ENCODE measurements at regions not wholly inside any gene's neighbourhood (a gene's known extent, or its start where the extent isn't known, plus 50 kb on each side); places are given as distances from the start of the nearest gene placed in this dataset.

GRCh38 chr2:238689871-238690389 is 158.0 kb upstream of the TWIST2 start:
- TF ChIP-seq CTCF (IDR thresholded peaks at IDR 0.05) (no peak), ZFX (IDR thresholded peaks at IDR 0.05; ENCODE audit: borderline replicate concordance) (no peak)
- H3K27ac ChIP-seq: no peak overlapping the region

GRCh38 chr2:238690511-238690910 is 157.4 kb upstream of the TWIST2 start:
- no peak for TF ChIP-seq ZFX (IDR thresholded peaks at IDR 0.05; ENCODE audit: borderline replicate concordance)
- TF ChIP-seq CTCF (IDR thresholded peaks at IDR 0.05): no peak
- H3K27ac ChIP-seq: no peak overlapping the region

- TF ChIP-seq CTCF (IDR thresholded peaks at IDR 0.05) (no peak), ZFX (IDR thresholded peaks at IDR 0.05; ENCODE audit: borderline replicate concordance) (no peak)
- no peak overlapping the region for H3K27ac ChIP-seq
Measured at GRCh38 chr2:238691596-238692491, 156.0 kb upstream of the TWIST2 start.

- TF ChIP-seq CTCF (IDR thresholded peaks at IDR 0.05) (no peak), ZFX (IDR thresholded peaks at IDR 0.05; ENCODE audit: borderline replicate concordance) (no peak)
- H3K27ac ChIP-seq: no peak overlapping the region
Measured at GRCh38 chr2:238692562-238692961, 155.3 kb upstream of the TWIST2 start.

GRCh38 chr2:238693337-238694093 is 154.4 kb upstream of the TWIST2 start:
- TF ChIP-seq ZFX (IDR thresholded peaks at IDR 0.05; ENCODE audit: borderline replicate concordance) (no peak), CTCF (IDR thresholded peaks at IDR 0.05) (no peak)

GRCh38 chr2:238694136-238694755 is 153.6 kb upstream of the TWIST2 start:
- TF ChIP-seq ZFX (IDR thresholded peaks at IDR 0.05; ENCODE audit: borderline replicate concordance) (no peak), CTCF (IDR thresholded peaks at IDR 0.05) (no peak)
- H3K27ac ChIP-seq: no peak overlapping the region

More at GRCh38 chr2:238693337-238694093, 154.4 kb upstream of the TWIST2 start:
- no peak overlapping the region for H3K27ac ChIP-seq
